Retinal pigment epithelial cell (primary cell): ENCODE measurements at regions not wholly inside any gene's neighbourhood (a gene's known extent, or its start where the extent isn't known, plus 50 kb on each side); places are given as distances from the start of the nearest gene placed in this dataset.

Experiments used
- DNase-seq: peaks from one replicate; pipeline ENCODE4 v3.0.0-alpha.2; 2010; ENCODE audit warnings: low read depth
- H3K4me3 ChIP-seq: 2 replicates; pipeline ENCODE4 v1.5.1; 2011; ENCODE audit warnings: mild to moderate bottlenecking, low read length, control low read depth, moderate library complexity
- TF ChIP-seq, protein P1 (sequence below): conservative IDR thresholded peaks from 2 replicates; pipeline ENCODE4 v1.5.1; 2011; ENCODE audit warnings: low read depth, low read length, control low read depth, inconsistent platforms

DNA sequence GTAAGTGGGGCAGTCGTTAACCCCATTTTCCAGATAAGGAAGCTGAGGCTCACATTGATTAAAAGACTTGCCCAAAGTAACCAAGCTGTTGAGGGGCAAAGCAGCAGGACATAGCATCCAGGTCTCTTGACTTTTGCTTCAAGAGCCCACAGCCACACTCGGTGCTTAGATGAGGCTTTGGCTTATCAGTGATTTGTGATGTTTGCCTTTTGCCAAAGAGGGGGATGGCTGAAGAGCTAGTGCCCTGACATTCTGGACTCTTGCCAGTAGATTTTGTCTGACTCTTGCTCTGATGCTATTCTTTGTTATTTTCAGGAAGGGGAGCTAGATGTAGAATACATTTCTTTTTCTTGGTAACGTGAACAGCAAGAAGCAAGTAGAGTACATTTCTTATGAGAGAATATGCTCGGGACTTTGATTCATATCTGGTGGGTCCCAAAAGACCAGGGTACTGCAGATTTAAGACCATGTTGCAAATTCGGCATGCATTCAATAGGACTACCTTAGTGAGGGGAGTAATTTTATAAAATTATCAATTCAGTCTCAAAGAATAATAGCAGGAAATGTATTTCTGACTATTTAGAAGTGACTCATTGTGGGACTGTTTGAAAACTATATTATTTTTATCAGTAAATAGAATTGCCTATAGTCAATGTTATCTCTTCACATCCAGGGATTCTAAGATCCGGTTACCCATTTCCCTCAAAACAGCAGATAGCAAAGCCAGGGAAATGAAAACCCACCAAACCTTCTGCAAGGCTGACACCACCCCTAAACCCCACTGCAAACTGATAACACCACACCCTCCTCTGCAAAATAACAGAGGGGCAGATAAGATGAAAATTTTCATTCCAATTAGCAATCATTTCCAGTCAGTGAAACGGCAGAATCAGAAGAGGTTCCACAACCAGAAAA, 180.0 kb upstream of the BMPER start:
- DNase-seq = no peak
- no peak overlapping the region for H3K4me3 ChIP-seq
- TF ChIP-seq, protein P1, sequence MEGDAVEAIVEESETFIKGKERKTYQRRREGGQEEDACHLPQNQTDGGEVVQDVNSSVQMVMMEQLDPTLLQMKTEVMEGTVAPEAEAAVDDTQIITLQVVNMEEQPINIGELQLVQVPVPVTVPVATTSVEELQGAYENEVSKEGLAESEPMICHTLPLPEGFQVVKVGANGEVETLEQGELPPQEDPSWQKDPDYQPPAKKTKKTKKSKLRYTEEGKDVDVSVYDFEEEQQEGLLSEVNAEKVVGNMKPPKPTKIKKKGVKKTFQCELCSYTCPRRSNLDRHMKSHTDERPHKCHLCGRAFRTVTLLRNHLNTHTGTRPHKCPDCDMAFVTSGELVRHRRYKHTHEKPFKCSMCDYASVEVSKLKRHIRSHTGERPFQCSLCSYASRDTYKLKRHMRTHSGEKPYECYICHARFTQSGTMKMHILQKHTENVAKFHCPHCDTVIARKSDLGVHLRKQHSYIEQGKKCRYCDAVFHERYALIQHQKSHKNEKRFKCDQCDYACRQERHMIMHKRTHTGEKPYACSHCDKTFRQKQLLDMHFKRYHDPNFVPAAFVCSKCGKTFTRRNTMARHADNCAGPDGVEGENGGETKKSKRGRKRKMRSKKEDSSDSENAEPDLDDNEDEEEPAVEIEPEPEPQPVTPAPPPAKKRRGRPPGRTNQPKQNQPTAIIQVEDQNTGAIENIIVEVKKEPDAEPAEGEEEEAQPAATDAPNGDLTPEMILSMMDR = no peak

DNA sequence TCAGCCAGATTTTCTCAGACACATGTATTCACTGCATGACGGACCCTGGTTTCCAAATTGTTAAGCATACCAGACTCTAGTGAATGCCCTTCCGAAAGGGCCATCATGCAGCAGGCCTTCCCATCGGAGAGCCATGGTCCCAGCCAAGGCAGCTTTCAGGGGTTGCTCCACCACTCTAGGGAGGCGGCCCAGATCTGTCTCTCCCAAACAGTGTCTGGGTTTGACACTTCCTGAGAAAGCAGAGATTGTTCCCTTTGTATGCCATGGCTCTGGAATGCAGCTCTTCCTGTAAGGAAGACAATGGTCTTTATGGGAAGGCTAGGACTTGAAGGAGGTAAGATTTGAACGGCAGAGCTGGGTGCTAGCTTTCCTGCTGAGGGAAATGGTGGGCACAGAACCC, 178.8 kb upstream of the BMPER start:
- H3K4me3 ChIP-seq = no peak overlapping the region
- TF ChIP-seq, protein P1 = no peak
- no peak for DNase-seq

DNA sequence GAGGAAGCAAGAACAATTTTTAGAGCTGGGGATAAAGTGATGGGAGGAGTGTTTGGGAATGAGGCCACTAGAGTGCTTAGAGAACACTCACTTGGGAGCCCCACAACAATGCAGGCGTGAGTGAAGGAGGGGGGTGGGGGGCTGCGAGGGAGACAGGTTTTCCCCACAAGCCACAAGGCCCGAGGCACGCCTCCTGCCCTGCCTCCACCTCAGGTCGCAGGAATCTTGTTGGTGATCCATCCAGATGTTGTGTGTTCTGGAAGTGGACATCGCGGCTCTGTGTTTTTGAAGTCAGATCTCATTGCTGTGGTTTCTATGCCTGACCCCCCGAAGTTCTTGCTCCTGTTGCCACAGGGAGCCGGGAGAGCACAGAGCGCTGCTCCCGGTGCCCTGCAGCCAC, 178.0 kb upstream of the BMPER start:
- DNase-seq = no peak
- no peak overlapping the region for H3K4me3 ChIP-seq
- TF ChIP-seq, protein P1 = no peak

DNA sequence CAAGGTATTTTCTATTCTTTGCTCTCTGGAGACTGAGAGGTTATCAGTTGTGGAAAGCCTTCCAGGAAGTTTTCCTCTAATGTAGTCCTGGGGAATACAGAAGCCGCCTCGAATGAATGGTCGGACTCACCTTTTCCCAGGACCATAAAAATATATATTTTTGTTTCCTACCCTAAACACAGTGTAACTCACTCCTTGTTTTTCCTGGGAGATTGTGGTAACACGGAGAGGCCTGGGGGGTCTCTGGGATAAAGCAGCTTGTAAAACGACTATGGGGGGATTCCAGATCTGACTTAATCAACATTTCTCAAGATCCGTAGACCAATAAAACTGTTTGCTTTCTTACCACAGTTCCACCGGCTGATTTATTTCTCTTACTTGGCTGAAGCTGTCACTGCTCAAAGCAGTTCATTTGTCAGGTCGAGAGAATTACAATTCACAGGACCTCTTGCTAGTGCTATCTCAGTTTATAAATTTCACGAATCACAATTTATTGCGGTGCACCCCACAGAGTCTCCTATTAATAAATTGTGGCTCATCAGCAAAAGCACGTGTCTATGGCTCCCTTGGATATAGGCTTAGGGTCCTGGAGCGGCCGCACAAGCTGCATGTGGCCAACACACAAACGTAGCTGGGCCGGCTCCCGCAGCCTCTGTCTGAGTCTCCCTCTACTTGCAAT, 176.3 kb upstream of the BMPER start:
- H3K4me3 ChIP-seq = no peak overlapping the region
- no peak for DNase-seq
- TF ChIP-seq, protein P1 = no peak

DNA sequence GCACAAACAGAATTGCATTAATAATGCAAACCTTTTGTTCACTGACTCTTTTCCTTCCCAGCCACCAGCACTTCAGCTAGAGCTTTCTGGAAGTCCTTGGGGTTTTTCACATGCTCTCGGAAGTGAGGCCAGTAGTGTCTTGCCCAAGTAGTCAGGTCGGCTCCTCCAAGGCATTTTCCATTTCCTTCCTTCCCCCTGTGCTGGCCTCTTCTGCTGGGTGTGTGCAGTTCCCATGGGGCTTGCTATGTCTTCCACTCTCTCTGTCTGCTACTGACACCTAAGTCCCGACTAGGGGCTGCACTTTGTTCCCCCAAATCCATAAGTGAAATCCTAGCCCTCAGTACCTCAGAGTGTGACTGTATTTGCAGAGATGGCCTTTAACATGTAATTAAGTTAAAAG, 175.6 kb upstream of the BMPER start:
- H3K4me3 ChIP-seq = no peak overlapping the region
- TF ChIP-seq, protein P1 = no peak
- DNase-seq = no peak

DNA sequence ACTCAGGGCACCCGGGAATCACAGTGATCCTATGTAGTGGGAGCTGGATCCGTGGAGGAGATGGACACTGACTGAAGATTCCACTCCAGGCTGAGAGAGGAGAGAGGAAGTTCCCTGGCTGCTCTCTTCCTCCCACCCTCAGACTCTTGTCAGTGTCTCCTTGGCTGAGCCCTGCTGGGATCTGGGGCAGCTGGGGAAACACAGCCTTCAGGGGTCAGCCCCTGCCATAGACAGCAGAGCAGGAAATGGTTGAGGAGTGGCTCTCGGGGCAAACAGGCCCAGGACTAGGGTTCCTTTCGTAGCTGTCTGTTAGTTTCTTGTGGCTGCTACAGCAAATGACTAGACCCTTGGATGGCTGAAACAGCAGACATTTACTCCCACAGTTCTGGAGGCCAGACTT, 174.4 kb upstream of the BMPER start:
- TF ChIP-seq, protein P1 = no peak

More for the DNA sequence above, 174.4 kb upstream of the BMPER start:
- no peak overlapping the region for H3K4me3 ChIP-seq
- DNase-seq = no peak
